K562 (cell line): ENCODE measurements at regions not wholly inside any gene's neighbourhood (a gene's known extent, or its start where the extent isn't known, plus 50 kb on each side); places are given as distances from the start of the nearest gene placed in this dataset.

ENCODE experiments used
- ATAC-seq: fragments of 200-7000 bp; cut with Tn5 transposase; 3 replicates; pipeline ENCODE4 v1.9.1; 2020; ENCODE audit warnings: moderate library complexity
- BruUV-seq: library from RNA; stranded (reverse); fragments of 400-500 nt; replicated peaks from 2 replicates; lab custom pipeline; 2021; lab: Mats Ljungman, UMichigan
- CTCF ChIA-PET: fragments of 300-600 bp; formaldehyde crosslinking; extraction: SDS; loops from one replicate; lab custom pipeline; 2021; ENCODE audit warnings: low intra/inter-chr PET ratio; lab: Yijun Ruan, JAX
- POLR2A ChIA-PET: fragments of 300-600, 350-650 bp; sonication (Branson Sonifier 250); formaldehyde crosslinking; extraction: SDS; loops from one replicate; lab custom pipeline; 2021; ENCODE audit warnings: antibody characterized with exemption, inconsistent platforms; lab: Yijun Ruan, JAX
- DNase-seq, 4 experiments: peaks; one replicate each; pipeline versions ENCODE4 v3.0.0 to v3.0.0-alpha.2; 2011 to 2018; ENCODE audit warnings: low spot score in 3 of 4, mixed read lengths in 3 of 4; ENCODE audit errors: extremely low read depth in 1 of 4
- FAIRE-seq: peaks from 2 replicates; lab custom pipeline; 2011; peaks lifted over from hg19 to GRCh38; lab: Jason Lieb, UNC
- H2AFZ ChIP-seq: 2 replicates; pipeline ENCODE4 v1.6.0; 2011; ENCODE audit warnings: low read depth, low read length, control low read depth, inconsistent platforms
- H3K27ac ChIP-seq: fragments of 200-600 bp; 3 replicates; pipeline ENCODE4 v1.8.0; 2011; ENCODE audit warnings: low read depth, mild to moderate bottlenecking, control low read depth, inconsistent platforms, low read length, moderate library complexity, mixed read lengths; ENCODE audit errors: extremely low read depth
- H3K27me3 ChIP-seq, 2 experiments: fragments of 300-600 bp in 1 of 2; 2 replicates in 1 of 2; 3 replicates in 1 of 2; pipeline versions ENCODE4 v1.6.0 to v1.8.0; 2011; ENCODE audit warnings: inconsistent platforms in 2 of 2, low read length in 2 of 2, mild to moderate bottlenecking in 1 of 2, mixed read lengths in 1 of 2, moderate library complexity in 1 of 2; ENCODE audit not compliant: control insufficient read depth in 2 of 2, insufficient read depth in 2 of 2
- H3K36me3 ChIP-seq: fragments of 300-600 bp; 3 replicates; pipeline ENCODE4 v1.8.0; 2011; ENCODE audit warnings: mild to moderate bottlenecking, low read length, inconsistent platforms; ENCODE audit not compliant: control insufficient read depth, insufficient read depth
- H3K4me1 ChIP-seq, 2 experiments: fragments of 200-600 bp in 1 of 2; replicated peaks in 1 of 2; 2 replicates in 1 of 2; 3 replicates in 1 of 2; pipeline versions ENCODE4 v1.5.1 to v1.8.0; 2011; ENCODE audit warnings: inconsistent platforms in 2 of 2, low read length in 2 of 2, mild to moderate bottlenecking in 1 of 2, mixed read lengths in 1 of 2, moderate library complexity in 1 of 2; ENCODE audit not compliant: control insufficient read depth in 2 of 2, insufficient read depth in 2 of 2
- H3K4me2 ChIP-seq: 2 replicates; pipeline ENCODE4 v1.6.1; 2011; ENCODE audit warnings: low read length, control low read depth, inconsistent platforms, mixed read lengths; ENCODE audit not compliant: insufficient read depth
- H3K4me3 ChIP-seq: fragments of 200-600 bp; sonication (generic), shearing (Covaris generic); 2 replicates; pipeline ENCODE4 v1.5.1; 2016; ENCODE audit warnings: control low read depth, inconsistent platforms
- H3K79me2 ChIP-seq: fragments of 200-600 bp; 3 replicates; pipeline ENCODE4 v1.8.0; 2011; ENCODE audit warnings: low read length, inconsistent platforms; ENCODE audit not compliant: control insufficient read depth, insufficient read depth
- H3K9ac ChIP-seq, 2 experiments: 2 replicates each; pipeline versions ENCODE4 v1.6.0 to v1.6.1; 2011; ENCODE audit warnings: low read depth in 2 of 2, low read length in 2 of 2, control low read depth in 1 of 2, inconsistent platforms in 1 of 2, mild to moderate bottlenecking in 1 of 2, mixed read lengths in 1 of 2; ENCODE audit not compliant: insufficient read depth in 1 of 2
- H3K9me1 ChIP-seq: one replicate; pipeline ENCODE4 v1.6.0; 2011; ENCODE audit warnings: inconsistent platforms, mild to moderate bottlenecking, low read length, moderate library complexity; ENCODE audit not compliant: control insufficient read depth, insufficient read depth
- H3K9me3 ChIP-seq: replicated peaks from 2 replicates; pipeline ENCODE4 v1.5.1; 2011; ENCODE audit warnings: low read depth, low read length, inconsistent platforms; ENCODE audit not compliant: control insufficient read depth, insufficient read depth
- H4K20me1 ChIP-seq: replicated peaks from 2 replicates; pipeline ENCODE4 v1.6.1; 2011; ENCODE audit warnings: low read length, inconsistent platforms, mixed read lengths; ENCODE audit not compliant: control insufficient read depth, insufficient read depth
- CBX5 ChIP-seq: IDR thresholded peaks from 2 replicates; pipeline ENCODE4 v1.6.1; 2014; ENCODE audit warnings: low read depth, borderline replicate concordance
- CTBP1 ChIP-seq: fragments of 450-650 bp; IDR thresholded peaks from 2 replicates; pipeline ENCODE4 v1.6.1; 2016; ENCODE audit warnings: borderline replicate concordance
- EP300 ChIP-seq: IDR thresholded peaks from 2 replicates; pipeline ENCODE4 v1.6.1; 2012; ENCODE audit warnings: low read length, improper control_type of control experiment
- ETV6 ChIP-seq, 3 experiments: fragments of 150-350 bp in 1 of 3; sonication (generic) in 1 of 3; formaldehyde crosslinking in 1 of 3; IDR thresholded peaks; 2 replicates each; pipeline versions ENCODE4 v1.6.1 to v1.8.0; 2014 to 2022; ENCODE audit warnings: borderline replicate concordance in 2 of 3, low read depth in 2 of 3, antibody characterized with exemption in 1 of 3, low read length in 1 of 3, mild to moderate bottlenecking in 1 of 3, missing genetic modification reagents in 1 of 3
- HMGN3 ChIP-seq: IDR thresholded peaks from 2 replicates; pipeline ENCODE4 v1.6.1; 2011; ENCODE audit warnings: borderline replicate concordance, low read depth, mild to moderate bottlenecking, mixed read lengths, low read length; ENCODE audit not compliant: insufficient read length; ENCODE audit errors: extremely low read depth
- LARP7 ChIP-seq: fragments of 450-650 bp; IDR thresholded peaks from 2 replicates; pipeline ENCODE4 v1.6.1; 2016
- LEF1 ChIP-seq: fragments of 450-650 bp; IDR thresholded peaks from 2 replicates; pipeline ENCODE4 v1.6.1; 2016; ENCODE audit warnings: mild to moderate bottlenecking
- NFIX ChIP-seq: fragments of 250-450 bp; sonication (Bioruptor Pico); IDR thresholded peaks from 2 replicates; pipeline ENCODE4 v1.4.0; 2020; ENCODE audit warnings: low read depth, mild to moderate bottlenecking, moderate library complexity
- NR3C1 ChIP-seq: sonication (generic); formaldehyde crosslinking; IDR thresholded peaks from 2 replicates; pipeline ENCODE4 v1.8.1; 2022; ENCODE audit warnings: missing genetic modification reagents
- PHB2 ChIP-seq: fragments of 450-650 bp; IDR thresholded peaks from 2 replicates; pipeline ENCODE4 v1.6.1; 2017; ENCODE audit warnings: low read depth
- ZMIZ1 ChIP-seq, 2 experiments: fragments of 150-350 bp in 1 of 2; IDR thresholded peaks; 2 replicates each; pipeline ENCODE4 v1.6.1; 2012 to 2016; ENCODE audit warnings: low read depth in 2 of 2, low read length in 2 of 2, mild to moderate bottlenecking in 1 of 2, moderate library complexity in 1 of 2
- ZNF395 ChIP-seq: fragments of 200-800 bp; sonication (Bioruptor generic); IDR thresholded peaks from 2 replicates; pipeline ENCODE4 v1.6.1; 2017; ENCODE audit warnings: missing genetic modification characterization, missing compliant biosample characterization
- ZNF586 ChIP-seq: fragments of 450-650 bp; formaldehyde crosslinking; conservative IDR thresholded peaks from 2 replicates; pipeline ENCODE4 v1.4.0; 2020; ENCODE audit warnings: mild to moderate bottlenecking, moderate library complexity
- ZNF75A ChIP-seq: fragments of 450-650 bp; formaldehyde crosslinking; IDR thresholded peaks from 2 replicates; pipeline ENCODE4 v1.4.0; 2020; ENCODE audit warnings: mild to moderate bottlenecking
- WGBS: fragments of 100-300 bp; shearing (Covaris generic); methylation state at CpG from one replicate; pipeline ENCODE4 v1.1.6; 2016; ENCODE audit warnings: low coverage, mixed read lengths; ENCODE audit not compliant: insufficient coverage; ENCODE audit errors: missing lambda C conversion rate; 5-methylcytosine and 5-hydroxymethylcytosine counted together
- in situ Hi-C: fragments of 300-500 bp; cut with MboI; formaldehyde crosslinking; loops from 4 replicates; pipeline ENCODE4 v1.15.0; 2018; ENCODE audit warnings: inconsistent platforms, mixed read lengths
- intact Hi-C: fragments of 100-400 bp; cut with micrococcal nuclease; formaldehyde crosslinking; loops from 2 replicates; pipeline ENCODE4 v1.14.2; 2022
- TF ChIP-seq, protein P1 (sequence below): fragments of 450-650 bp; formaldehyde crosslinking; IDR thresholded peaks from 2 replicates; pipeline ENCODE4 v1.4.0; 2022; ENCODE audit warnings: missing genetic modification characterization

- no peak for TF ChIP-seq ZNF395 (CRISPR knock-in tag)
- TF ChIP-seq ZNF586 (CRISPR knock-in tag) = no peak
- TF ChIP-seq EP300 = no peak
- no peak for TF ChIP-seq HMGN3
- TF ChIP-seq, all 486 proteins: peak for 0
Observed at GRCh38 chr2:240295256-240296103, 140.0 kb upstream of the GPC1 start (continued).

DNA sequence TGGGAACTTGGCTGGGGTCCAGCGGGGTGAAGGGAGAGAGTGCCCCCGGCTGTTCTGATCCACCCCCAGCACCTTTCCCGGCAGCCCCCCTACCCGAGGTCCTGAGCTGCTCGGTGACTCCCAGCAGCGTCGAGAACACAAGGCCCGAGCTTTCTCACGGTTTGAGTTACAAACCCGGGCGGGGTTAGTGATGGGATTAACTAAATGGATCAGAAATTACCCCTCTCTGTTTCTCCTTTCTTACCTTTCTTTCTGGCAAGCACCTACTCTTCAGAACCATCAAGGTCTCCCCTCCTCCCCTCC is 139.4 kb upstream of the GPC1 start:
- Histone ChIP-seq H3K4me1 (no peaks in the 10 kb centered on the region), H4K20me1 (0 out of 2 replicates have a peak, but pooled peaks cover 3% of the 10 kb centered on the region), H3K9ac (no peak overlapping the region), H3K79me2 (no peaks in the 10 kb centered on the region), H3K27me3 (peaks cover 5 to 66% of the 10 kb centered on the region in 2 experiments; a peak in 4 of 5 replicates), H3K9me1 (no peaks in the 10 kb centered on the region), H3K36me3 (no peaks in the 10 kb centered on the region), H3K27ac (no peak overlapping the region), H2AFZ (no peak overlapping the region), H3K4me2 (no peak overlapping the region), H3K4me3 (no peak overlapping the region), H3K9me3 (no peaks in the 10 kb centered on the region)
- FAIRE-seq (no peak), DNase-seq (no peak), ATAC-seq (no peak)
- POLR2A ChIA-PET = no interaction called here
- CTCF ChIA-PET = no interaction called here
- intact Hi-C loops (no loop called here), in situ Hi-C loops (no loop called here)
- no TSS peak for BruUV-seq
- 5% methylated on average over 7 of the region's 11 CpGs for WGBS
- TF ChIP-seq LEF1 = no peak
- no peak for TF ChIP-seq CBX5
- no peak for TF ChIP-seq PHB2
- no peak for TF ChIP-seq ETV6 (IDR thresholded peaks at IDR 0.05; ENCODE audit: borderline replicate concordance in 1 of 2, low read depth in 2 of 2, low read length in 1 of 2)
- no peak for TF ChIP-seq ETV6 (CRISPR knock-in tag; IDR thresholded peaks at IDR 0.05; ENCODE audit: borderline replicate concordance)
- TF ChIP-seq NFIX (CRISPR knock-in tag) = no peak
- TF ChIP-seq CTBP1 = no peak
- TF ChIP-seq LARP7 = no peak
- TF ChIP-seq, protein P1, sequence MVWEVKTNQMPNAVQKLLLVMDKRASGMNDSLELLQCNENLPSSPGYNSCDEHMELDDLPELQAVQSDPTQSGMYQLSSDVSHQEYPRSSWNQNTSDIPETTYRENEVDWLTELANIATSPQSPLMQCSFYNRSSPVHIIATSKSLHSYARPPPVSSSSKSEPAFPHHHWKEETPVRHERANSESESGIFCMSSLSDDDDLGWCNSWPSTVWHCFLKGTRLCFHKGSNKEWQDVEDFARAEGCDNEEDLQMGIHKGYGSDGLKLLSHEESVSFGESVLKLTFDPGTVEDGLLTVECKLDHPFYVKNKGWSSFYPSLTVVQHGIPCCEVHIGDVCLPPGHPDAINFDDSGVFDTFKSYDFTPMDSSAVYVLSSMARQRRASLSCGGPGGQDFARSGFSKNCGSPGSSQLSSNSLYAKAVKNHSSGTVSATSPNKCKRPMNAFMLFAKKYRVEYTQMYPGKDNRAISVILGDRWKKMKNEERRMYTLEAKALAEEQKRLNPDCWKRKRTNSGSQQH = no peak
- TF ChIP-seq ZMIZ1 (IDR thresholded peaks at IDR 0.05; ENCODE audit: low read depth in 2 of 2, low read length in 2 of 2) = no peak
- no peak for TF ChIP-seq ZNF75A (CRISPR knock-in tag)
- no peak for TF ChIP-seq NR3C1 (CRISPR knock-in tag)
